NCI-H2196 treated with DMSO at 0.1 percent for 48 hours (cell line): ENCODE measurements at regions not wholly inside any gene's neighbourhood (a gene's known extent, or its start where the extent isn't known, plus 50 kb on each side); places are given as distances from the start of the nearest gene placed in this dataset.
"Not testable (repeated sequence)": the region's sequence is repeated elsewhere in the genome, so short reads cannot be mapped to it uniquely, and the experiment has no call there.

Experiments used
- DNase-seq: peaks from one replicate; lab custom pipeline; 2025; ENCODE audit not compliant: unreplicated experiment; lab: John Stamatoyannopoulos, UW

GRCh38 chr9:31740705-31741104 is 643.7 kb upstream of the ACO1 start:
- DNase-seq, result no peak

- no peak for DNase-seq
Measured at GRCh38 chr9:31744589-31744988, 639.9 kb upstream of the ACO1 start.

GRCh38 chr9:31745468-31745867 is 639.0 kb upstream of the ACO1 start:
- no peak for DNase-seq

- no peak for DNase-seq
Measured at GRCh38 chr9:31745886-31746285, 638.6 kb upstream of the ACO1 start.

GRCh38 chr9:31753756-31754155 is 630.7 kb upstream of the ACO1 start:
- no peak for DNase-seq

- DNase-seq, result no peak
Measured at GRCh38 chr9:31759703-31760102, 624.7 kb upstream of the ACO1 start.

GRCh38 chr9:31774021-31774420 is 610.4 kb upstream of the ACO1 start:
- DNase-seq, result not testable (repeated sequence)

- DNase-seq, result no peak
Measured at GRCh38 chr9:31774571-31774970, 609.9 kb upstream of the ACO1 start.

GRCh38 chr9:31776471-31776870 is 608.0 kb upstream of the ACO1 start:
- DNase-seq, result no peak

- DNase-seq, result no peak
Measured at GRCh38 chr9:31783491-31783890, 601.0 kb upstream of the ACO1 start.

GRCh38 chr9:31790720-31791119 is 593.7 kb upstream of the ACO1 start:
- DNase-seq, result no peak

- DNase-seq, result no peak
Measured at GRCh38 chr9:31799953-31800609, 584.4 kb upstream of the ACO1 start.

GRCh38 chr9:31807574-31808256 is 576.7 kb upstream of the ACO1 start:
- DNase-seq, result no peak

GRCh38 chr9:31808766-31809165 is 575.7 kb upstream of the ACO1 start:
- no peak for DNase-seq

- DNase-seq, result no peak
Measured at GRCh38 chr9:31820426-31820825, 564.0 kb upstream of the ACO1 start.

GRCh38 chr9:31821583-31821982 is 562.9 kb upstream of the ACO1 start:
- DNase-seq, result no peak

GRCh38 chr9:31823365-31823764 is 561.1 kb upstream of the ACO1 start:
- no peak for DNase-seq

GRCh38 chr9:31824860-31825259 is 559.6 kb upstream of the ACO1 start:
- no peak for DNase-seq

- DNase-seq, result no peak
Measured at GRCh38 chr9:31837211-31837610, 547.2 kb upstream of the ACO1 start.

GRCh38 chr9:31839273-31839672 is 545.2 kb upstream of the ACO1 start:
- DNase-seq, result no peak

- DNase-seq, result no peak
Measured at GRCh38 chr9:31840702-31841101, 543.7 kb upstream of the ACO1 start.

- no peak for DNase-seq
Measured at GRCh38 chr9:31847963-31848362, 536.5 kb upstream of the ACO1 start.
